ENCODE measurements at regions not wholly inside any gene's neighbourhood (a gene's known extent, or its start where the extent isn't known, plus 50 kb on each side); places are given as distances from the start of the nearest gene placed in this dataset.

DNA sequence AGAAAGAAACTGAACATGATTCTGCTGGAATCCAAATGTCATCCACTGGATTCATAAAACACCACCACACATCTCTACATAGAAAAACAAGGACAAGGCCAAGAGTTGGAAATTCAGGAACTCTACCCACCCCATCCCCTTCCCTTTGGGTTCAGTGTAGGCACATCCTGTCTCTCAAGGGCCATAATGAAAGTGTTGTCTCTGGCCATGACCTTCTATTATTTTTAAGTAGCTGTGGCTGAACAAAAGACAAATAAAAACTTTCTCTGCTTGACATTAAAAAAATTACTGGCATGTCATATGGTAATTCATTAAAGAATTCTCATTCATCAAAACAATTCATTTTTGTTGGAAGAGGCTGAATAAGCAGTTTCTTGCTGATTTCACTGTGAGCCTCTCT lies 54.9 kb upstream of the ZBTB18 start:
- no peak for DNase-seq (ENCODE audit: low spot score)
- Histone ChIP-seq H3K27ac (no peak overlapping the region), H3K4me3 (no peak overlapping the region)
- TF ChIP-seq, protein P1, sequence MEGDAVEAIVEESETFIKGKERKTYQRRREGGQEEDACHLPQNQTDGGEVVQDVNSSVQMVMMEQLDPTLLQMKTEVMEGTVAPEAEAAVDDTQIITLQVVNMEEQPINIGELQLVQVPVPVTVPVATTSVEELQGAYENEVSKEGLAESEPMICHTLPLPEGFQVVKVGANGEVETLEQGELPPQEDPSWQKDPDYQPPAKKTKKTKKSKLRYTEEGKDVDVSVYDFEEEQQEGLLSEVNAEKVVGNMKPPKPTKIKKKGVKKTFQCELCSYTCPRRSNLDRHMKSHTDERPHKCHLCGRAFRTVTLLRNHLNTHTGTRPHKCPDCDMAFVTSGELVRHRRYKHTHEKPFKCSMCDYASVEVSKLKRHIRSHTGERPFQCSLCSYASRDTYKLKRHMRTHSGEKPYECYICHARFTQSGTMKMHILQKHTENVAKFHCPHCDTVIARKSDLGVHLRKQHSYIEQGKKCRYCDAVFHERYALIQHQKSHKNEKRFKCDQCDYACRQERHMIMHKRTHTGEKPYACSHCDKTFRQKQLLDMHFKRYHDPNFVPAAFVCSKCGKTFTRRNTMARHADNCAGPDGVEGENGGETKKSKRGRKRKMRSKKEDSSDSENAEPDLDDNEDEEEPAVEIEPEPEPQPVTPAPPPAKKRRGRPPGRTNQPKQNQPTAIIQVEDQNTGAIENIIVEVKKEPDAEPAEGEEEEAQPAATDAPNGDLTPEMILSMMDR (IDR thresholded peaks at IDR 0.05), result no peak

DNA sequence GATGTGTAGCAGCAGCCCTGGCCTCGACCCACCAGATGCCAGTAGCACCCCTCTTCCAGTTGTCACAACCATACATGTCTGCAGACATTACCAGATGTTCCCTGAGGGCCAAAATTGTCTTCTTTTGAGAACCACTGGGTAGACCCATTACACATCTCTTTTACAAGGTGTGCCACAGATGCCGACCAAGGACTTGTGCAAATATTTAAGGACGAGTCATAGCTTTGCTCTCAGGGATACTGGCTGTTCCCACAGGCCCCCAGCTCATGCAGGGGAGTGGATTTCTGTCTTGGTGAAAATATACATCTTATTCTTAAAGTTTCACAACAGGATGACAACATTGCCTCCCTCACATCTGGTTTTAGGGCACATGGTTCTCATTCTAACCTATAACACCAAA lies 59.4 kb upstream of the ZBTB18 start:
- TF ChIP-seq, protein P1 (IDR thresholded peaks at IDR 0.05), result no peak
- Histone ChIP-seq H3K4me3 (no peak overlapping the region), H3K27ac (no peak overlapping the region)
- DNase-seq (ENCODE audit: low spot score), result no peak

DNA sequence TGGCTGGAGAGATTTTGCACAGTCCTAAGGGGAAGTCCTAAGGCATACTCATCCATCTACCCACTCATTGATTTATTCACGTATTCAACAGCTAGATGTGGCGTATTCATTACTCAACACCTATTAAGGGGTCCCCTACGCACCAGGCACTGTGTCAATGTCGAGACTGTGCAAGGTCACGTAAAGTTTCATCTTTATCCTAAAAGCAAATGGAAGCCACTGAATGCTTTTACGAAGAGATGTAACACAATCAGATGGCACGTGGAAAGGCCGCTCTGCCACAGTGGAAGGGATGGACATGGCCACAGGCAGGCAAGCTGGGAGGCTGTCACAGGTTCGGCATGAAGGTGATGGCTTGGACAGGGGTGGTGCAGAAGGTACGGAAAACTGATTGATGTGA lies 66.3 kb upstream of the ZBTB18 start:
- H3K4me3 ChIP-seq, result no peak overlapping the region
- TF ChIP-seq, protein P1 (IDR thresholded peaks at IDR 0.05), result no peak
- no peak for DNase-seq (ENCODE audit: low spot score)
- no peak overlapping the region for H3K27ac ChIP-seq

DNA sequence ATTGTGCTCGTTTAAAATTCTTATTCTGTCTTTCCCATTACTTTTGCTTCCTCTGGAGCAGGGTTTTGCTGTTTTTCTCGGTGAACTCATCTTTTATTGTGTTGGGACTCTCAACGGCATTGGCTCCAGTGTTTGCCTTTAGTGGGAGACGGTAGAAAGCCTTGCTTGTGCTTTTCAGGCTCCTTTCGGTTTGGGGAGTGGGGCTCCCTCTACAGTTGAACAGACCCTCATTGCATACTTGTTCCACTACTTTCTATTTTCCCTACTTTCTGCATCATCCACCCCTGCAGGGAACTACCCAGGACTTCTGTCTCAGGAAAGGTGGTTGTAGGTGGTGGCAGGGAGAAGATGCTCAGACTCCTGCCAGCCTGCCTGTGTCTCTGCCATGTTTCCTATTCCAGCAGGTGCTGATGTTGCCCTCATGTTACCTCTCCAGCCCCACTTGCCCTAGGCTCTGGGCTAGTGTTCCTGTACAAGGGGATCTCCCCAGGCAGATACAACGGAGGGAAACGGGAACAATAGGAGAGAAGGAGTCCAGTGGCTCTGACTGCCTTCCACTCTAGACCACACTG lies 68.5 kb upstream of the ZBTB18 start:
- TF ChIP-seq, protein P1 (IDR thresholded peaks at IDR 0.05), result no peak

DNA sequence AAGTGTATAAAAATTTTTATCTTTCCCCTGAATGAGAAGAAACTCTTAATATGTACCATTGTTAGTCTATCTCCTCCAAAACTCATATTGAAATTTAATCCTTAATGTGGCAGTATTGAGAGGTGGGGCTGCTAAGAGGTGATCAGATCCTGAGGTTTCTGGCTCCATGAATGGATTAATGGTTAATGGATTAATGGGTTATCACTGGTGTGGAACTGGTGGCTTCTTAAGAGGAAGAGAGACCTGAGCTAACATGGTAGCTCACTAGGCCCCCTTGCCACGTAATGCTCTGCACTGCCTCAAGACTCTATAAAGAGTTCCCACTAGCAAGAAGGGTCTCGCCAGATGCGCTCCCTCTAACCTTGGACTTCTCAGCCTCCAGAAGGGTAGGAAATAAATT lies 70.6 kb upstream of the ZBTB18 start:
- TF ChIP-seq, protein P1 (IDR thresholded peaks at IDR 0.05), result no peak
- DNase-seq (ENCODE audit: low spot score), result no peak
- no peak overlapping the region for H3K4me3 ChIP-seq
- no peak overlapping the region for H3K27ac ChIP-seq

More for the DNA sequence above, 68.5 kb upstream of the ZBTB18 start:
- Histone ChIP-seq H3K4me3 (no peak overlapping the region), H3K27ac (no peak overlapping the region)
- no peak for DNase-seq (ENCODE audit: low spot score)

DNA sequence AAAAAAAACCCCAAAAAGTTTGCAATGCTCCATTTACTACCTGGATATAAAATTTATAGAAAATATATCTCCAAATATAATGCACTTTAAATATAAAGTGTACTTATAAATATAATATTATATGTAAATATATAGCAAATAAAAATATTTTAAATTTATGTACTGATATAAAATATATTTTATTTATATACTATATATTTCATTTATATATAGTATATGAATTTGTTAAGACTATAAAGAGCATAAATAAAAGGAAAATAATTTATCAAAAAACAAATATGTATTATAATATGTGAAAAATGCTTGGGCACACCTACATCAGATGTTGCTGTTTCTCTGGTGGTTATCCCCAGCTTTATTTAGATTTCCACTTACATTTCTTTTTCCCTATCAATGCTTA lies 71.0 kb upstream of the ZBTB18 start:
- DNase-seq (ENCODE audit: low spot score), result no peak
- Histone ChIP-seq H3K4me3 (no peak overlapping the region), H3K27ac (no peak overlapping the region)
- TF ChIP-seq, protein P1 (IDR thresholded peaks at IDR 0.05), result no peak

DNA sequence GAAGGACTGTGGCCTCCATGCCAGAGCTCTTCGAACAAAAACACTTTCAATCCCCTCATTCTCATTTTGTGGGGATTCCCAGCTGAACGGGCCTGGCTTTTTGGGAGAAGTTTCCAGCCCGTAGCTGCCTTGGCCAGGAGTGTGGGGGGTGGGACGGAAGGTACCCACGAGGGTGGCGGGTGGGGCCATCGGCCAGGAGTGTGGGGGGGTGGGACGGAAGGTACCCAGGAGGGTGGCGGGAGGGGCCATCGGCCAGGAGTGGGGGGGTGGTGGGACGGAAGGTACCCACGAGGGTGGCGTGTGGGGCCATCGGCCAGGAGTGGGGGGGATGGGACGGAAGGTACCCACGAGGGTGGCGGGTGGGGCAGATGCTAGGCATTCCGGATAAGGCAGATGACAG lies 71.7 kb upstream of the ZBTB18 start:
- no peak for DNase-seq (ENCODE audit: low spot score)
- Histone ChIP-seq H3K27ac (no peak overlapping the region), H3K4me3 (no peak overlapping the region)
- TF ChIP-seq, protein P1 (IDR thresholded peaks at IDR 0.05), result no peak
